GM12878 (cell line): ENCODE measurements at regions not wholly inside any gene's neighbourhood (a gene's known extent, or its start where the extent isn't known, plus 50 kb on each side); places are given as distances from the start of the nearest gene placed in this dataset.

ENCODE experiments used
- CTCF ChIP-seq, 3 experiments: IDR thresholded peaks in 2 of 3; conservative IDR thresholded peaks in 1 of 3; 2 replicates each; pipeline ENCODE4 v1.5.1; 2011; ENCODE audit warnings: low read depth in 3 of 3, low read length in 3 of 3, mild to moderate bottlenecking in 3 of 3, control low read depth in 2 of 3, moderate library complexity in 2 of 3, inconsistent platforms in 1 of 3, mixed read lengths in 1 of 3; ENCODE audit not compliant: control insufficient read depth in 2 of 3, insufficient read depth in 1 of 3; ENCODE audit errors: extremely low read depth in 1 of 3
- EP300 ChIP-seq, 2 experiments: fragments of 150-350 bp in 1 of 2; IDR thresholded peaks; 2 replicates each; pipeline ENCODE4 v1.6.1; 2011 to 2012; ENCODE audit warnings: low read depth in 2 of 2, low read length in 2 of 2, borderline replicate concordance in 1 of 2, improper control_type of control experiment in 1 of 2, inconsistent platforms in 1 of 2; ENCODE audit not compliant: control insufficient read depth in 1 of 2
- EZH2 ChIP-seq: IDR thresholded peaks from 2 replicates; pipeline ENCODE4 v1.6.1; 2012; ENCODE audit warnings: low read depth, mild to moderate bottlenecking, control low read depth, inconsistent platforms, low read length, borderline replicate concordance; ENCODE audit not compliant: control insufficient read depth
- PBX3 ChIP-seq: IDR thresholded peaks from 2 replicates; pipeline ENCODE4 v1.6.1; 2011; ENCODE audit warnings: mild to moderate bottlenecking, low read depth, low read length, moderate library complexity; ENCODE audit not compliant: insufficient replicate concordance
- RFX5 ChIP-seq: IDR thresholded peaks from 2 replicates; pipeline ENCODE4 v1.6.1; 2011; ENCODE audit warnings: low read depth, low read length, improper control_type of control experiment
- SMC3 ChIP-seq: IDR thresholded peaks from 2 replicates; pipeline ENCODE4 v1.6.1; 2011; ENCODE audit warnings: low read length, improper control_type of control experiment, borderline replicate concordance
- TARDBP ChIP-seq: IDR thresholded peaks from 2 replicates; pipeline ENCODE4 v1.6.1; 2016; ENCODE audit warnings: borderline replicate concordance

- TF ChIP-seq RFX5, result no peak
- no peak for TF ChIP-seq EP300 (IDR thresholded peaks at IDR 0.05; ENCODE audit: borderline replicate concordance in 1 of 2, control insufficient read depth in 1 of 2, low read depth in 2 of 2, low read length in 2 of 2)
- TF ChIP-seq EZH2, result no peak
- no peak for TF ChIP-seq CTCF (IDR thresholded peaks at IDR 0.05 in 2 of 3, conservative IDR thresholded peaks at IDR 0.05 in 1 of 3; ENCODE audit: control insufficient read depth in 2 of 3, extremely low read depth in 1 of 3, insufficient read depth in 1 of 3, low read depth in 3 of 3, low read length in 3 of 3)
- no peak for TF ChIP-seq SMC3
- TF ChIP-seq PBX3, result no peak
- no peak for TF ChIP-seq TARDBP
These were observed 195.0 kb upstream of the RGMB start for GRCh38 chr5:98578438-98578837.
